Thyroid gland (tissue), 4 donors: ENCODE measurements at regions not wholly inside any gene's neighbourhood (a gene's known extent, or its start where the extent isn't known, plus 50 kb on each side); places are given as distances from the start of the nearest gene placed in this dataset.

ENCODE experiments used
- POLR2A ChIP-seq, 2 donors: fragments of 450-650 bp; IDR thresholded peaks; one replicate each; pipeline ENCODE4 v1.6.1; 2017; ENCODE audit warnings: antibody characterized with exemption in 2 of 2, mild to moderate bottlenecking in 2 of 2, moderate library complexity in 1 of 2
- TF ChIP-seq, protein P1 (sequence below), 6 experiments: fragments of 200-600 bp in 3 of 6; fragments of 450-650 bp in 3 of 6; sonication (generic) in 3 of 6; IDR thresholded peaks; one replicate each; pipeline ENCODE4 v1.5.1; 2016 to 2019; ENCODE audit warnings: antibody characterized with exemption in 6 of 6, mild to moderate bottlenecking in 2 of 6, inconsistent platforms in 1 of 6, moderate library complexity in 1 of 6

- TF ChIP-seq, protein P1, sequence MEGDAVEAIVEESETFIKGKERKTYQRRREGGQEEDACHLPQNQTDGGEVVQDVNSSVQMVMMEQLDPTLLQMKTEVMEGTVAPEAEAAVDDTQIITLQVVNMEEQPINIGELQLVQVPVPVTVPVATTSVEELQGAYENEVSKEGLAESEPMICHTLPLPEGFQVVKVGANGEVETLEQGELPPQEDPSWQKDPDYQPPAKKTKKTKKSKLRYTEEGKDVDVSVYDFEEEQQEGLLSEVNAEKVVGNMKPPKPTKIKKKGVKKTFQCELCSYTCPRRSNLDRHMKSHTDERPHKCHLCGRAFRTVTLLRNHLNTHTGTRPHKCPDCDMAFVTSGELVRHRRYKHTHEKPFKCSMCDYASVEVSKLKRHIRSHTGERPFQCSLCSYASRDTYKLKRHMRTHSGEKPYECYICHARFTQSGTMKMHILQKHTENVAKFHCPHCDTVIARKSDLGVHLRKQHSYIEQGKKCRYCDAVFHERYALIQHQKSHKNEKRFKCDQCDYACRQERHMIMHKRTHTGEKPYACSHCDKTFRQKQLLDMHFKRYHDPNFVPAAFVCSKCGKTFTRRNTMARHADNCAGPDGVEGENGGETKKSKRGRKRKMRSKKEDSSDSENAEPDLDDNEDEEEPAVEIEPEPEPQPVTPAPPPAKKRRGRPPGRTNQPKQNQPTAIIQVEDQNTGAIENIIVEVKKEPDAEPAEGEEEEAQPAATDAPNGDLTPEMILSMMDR (IDR thresholded peaks at IDR 0.05): no peak
- no peak for TF ChIP-seq POLR2A (IDR thresholded peaks at IDR 0.05)
Observed at GRCh38 chr2:235381261-235381912, 112.5 kb upstream of the AGAP1 start.
